COLO668 (cell line): ENCODE measurements at regions not wholly inside any gene's neighbourhood (a gene's known extent, or its start where the extent isn't known, plus 50 kb on each side); places are given as distances from the start of the nearest gene placed in this dataset.

ENCODE experiments used
- DNase-seq: peaks from one replicate; lab custom pipeline; 2025; ENCODE audit not compliant: unreplicated experiment; lab: John Stamatoyannopoulos, UW

DNA sequence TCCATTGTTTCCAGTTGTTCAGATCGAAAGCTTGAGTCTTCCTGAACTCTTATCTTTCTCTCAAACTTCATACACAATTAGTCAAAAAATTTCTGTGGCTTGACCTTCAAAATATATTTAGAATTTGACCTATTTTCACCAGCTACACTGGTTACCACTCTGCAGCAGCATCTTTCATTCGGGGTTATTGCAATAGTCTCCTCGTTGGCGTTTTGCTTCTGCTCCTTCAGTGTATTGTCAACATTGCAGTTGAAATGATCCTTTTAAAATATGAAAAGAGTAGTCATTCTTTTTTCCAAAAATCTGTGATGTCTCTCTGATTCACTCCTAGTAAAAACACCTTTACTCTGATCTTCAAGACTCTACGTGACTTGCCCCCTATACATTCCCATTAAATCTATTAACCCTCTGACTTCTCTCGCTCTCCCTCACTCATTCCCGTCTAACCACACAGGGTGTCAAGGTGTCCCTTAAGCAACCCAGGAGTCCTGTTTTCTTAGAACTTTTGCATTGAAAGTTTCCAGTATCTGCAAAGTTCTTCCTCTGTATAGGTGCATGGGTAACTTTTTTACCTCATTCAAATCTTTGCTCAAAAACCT, 480.2 kb upstream of the B3GALT2 start:
- DNase-seq = no peak

DNA sequence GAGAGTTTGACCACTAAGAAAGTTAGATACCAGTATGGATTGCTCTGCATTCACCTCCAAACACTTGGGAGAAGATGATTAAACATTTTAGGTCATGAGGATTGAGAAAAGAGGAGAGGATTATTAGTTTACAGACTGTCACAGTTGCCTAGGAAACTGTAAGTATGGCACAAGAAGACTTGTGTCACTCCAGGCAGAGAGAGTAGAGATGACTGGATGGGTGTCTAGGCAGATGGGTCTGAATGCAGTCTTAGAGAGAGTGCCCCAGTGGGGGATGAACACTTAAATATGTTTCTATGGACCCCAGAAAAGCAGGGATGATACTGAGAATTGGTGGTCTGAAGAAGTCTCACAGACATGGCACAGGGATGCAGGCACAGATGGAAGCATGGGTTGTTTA, 477.6 kb upstream of the B3GALT2 start:
- no peak for DNase-seq

DNA sequence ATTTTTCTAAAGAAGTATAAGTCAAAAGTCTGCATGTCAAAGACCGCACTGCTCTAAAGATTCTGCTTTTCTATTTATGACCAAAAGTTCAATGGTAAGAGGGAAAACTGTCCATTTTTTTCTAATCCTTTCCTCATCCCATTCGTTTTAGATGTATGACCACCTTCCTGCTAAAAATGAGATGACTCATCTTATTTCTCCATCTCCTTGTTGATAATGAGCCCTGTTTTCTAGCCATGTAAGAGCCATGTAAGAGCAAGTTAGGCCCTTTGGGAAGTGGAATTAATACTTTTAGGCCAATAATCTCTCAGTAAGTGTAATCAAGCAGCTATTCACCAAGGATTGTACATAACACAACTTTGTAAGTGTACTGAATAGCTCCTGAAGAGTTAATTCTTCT, 475.6 kb upstream of the B3GALT2 start:
- no peak for DNase-seq

DNA sequence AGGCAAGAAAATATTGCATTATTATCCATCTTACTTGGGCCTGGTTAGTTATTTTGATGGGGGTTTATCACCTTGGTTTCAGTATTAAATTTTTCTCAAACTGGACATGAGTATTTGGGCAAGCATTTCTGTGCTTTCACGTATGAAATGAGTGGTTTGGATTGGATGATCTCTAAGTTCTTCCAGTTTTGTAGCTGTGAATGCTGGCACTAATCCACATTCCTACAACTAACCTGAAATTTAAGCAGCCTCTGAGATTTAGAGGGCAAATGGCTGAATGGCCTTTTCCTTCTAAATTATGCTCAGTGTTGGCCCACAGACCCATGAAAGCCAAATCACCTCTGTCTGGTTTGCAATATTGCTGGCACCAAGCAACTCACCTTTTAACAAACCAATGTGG, 475.0 kb upstream of the B3GALT2 start:
- DNase-seq = no peak

DNA sequence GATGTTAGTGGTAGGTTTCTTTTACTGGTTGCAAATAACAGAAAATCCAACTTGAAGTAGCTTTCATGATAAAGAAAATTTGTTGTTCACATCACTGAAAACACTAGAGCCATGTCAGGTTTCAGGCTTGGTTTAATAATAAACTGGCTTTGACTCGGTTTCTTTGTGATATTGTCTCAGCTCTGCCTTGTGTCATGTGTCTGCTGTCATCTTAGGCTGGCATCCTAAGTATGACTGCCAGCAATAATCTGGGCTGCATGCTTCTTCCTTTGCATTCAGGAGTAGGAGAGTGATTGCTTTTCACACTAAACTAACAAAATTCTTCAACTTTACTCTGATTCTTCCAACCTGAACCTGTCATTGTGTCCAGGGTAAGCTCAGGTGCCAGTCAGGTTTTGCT, 474.0 kb upstream of the B3GALT2 start:
- no peak for DNase-seq

DNA sequence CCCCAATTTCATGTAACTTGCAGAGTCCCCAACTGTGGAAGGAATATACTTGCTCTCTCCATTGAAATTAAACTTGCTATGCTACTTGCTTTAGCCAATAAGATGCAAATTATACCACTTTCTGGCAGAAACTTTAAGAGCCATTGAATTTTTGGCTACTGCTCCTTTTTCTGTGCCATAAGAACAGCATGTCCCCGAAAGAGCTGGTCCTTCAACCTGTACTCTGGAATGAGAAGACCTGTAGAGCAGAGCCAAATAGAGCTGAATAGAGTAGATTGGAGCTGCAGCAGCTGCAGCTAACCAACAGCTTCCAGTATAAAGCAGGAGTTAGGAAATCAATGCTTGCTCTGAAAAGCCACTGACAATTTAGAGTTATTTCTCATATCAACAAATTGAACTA, 472.3 kb upstream of the B3GALT2 start:
- no peak for DNase-seq

DNA sequence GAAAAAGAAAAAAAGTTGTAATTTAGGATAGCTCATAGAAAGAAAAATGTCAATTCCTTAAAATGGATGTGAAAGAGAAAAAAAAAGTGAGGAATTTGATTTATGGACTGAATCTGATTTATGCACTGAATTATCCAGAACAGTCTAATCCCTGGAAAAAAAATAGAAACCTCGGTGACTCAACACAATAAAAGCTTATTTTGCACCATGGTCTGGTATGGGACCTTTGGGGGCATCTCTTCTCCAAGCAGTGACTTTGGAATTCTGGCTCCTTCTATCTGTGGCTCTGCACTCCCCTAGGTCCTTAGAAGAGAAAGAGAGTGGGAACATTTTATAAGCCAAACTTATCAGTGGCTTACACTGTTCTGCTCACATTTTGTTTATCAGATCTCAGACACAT, 471.7 kb upstream of the B3GALT2 start:
- no peak for DNase-seq

DNA sequence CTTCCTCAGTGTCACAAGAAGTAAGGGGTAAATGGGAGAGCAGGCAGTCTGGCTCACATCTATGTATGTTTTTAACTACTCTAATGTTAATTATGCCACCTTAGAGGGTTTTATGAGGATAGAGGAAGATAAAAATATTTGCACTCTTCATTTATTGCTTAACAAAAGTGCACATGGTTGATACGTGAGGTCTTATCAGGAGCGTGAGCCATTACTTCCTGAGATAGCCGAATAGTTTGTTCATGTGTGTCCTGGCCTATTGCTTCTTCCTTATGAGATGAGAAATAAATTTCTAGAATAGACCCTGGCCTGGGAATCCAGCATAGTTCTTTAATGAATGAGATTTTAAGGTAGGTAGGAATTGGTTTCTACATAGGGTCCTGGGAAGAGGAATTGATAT, 471.1 kb upstream of the B3GALT2 start:
- no peak for DNase-seq

DNA sequence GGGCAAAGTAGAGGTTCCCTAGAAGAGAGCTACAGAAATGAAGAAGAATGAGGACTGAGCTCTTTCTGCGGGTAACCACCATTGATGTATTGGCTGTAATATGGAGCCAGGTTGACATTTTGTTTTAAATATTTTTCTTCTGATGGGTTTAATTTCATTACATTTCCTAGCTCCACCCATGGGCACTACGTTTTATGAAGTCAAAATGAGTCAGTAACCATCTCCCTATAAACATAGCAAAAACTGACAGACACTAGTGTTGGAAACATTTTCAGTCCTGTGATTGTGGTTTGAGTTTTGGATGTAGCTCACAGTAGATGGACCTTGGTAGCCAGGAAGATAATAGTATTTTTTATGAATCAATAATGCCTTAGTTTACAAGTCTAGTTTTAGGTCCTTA, 470.4 kb upstream of the B3GALT2 start:
- no peak for DNase-seq

DNA sequence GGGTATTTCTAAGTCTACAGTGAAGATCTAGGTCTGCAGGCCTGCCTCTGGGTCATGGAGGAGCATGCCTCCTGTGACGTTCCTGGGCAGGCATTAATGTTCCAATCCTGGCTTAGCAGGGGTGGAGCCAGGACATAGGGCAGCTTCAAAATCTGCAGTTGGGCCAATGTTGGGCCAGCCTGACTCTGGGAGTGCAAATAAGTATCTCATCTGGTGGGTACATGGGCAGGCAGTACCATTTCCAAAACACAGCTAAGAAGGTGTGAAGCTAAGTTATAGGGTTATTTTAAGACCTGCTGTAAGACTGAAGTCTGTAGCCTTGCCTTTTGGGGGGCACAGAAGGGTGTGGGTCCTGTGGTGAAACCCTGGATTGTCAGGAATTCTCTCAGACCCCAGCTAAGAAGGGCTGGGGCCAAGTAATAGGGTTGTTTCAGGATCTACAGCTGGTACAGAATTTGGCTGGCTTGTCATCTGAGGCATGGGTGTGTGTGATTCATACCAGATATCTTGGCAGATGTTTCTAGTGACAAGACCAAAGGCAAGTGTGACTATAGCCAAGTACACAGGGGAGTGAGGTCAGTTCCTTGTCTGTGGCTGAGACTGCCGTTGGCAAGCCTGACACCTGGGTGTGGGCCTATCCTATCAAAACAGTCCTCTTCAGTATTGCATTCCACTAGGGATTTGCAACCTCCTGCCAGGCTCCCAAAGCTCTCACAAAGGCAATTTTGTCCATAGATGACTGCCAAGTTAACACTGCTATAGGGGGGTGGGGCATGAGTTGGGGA, 468.7 kb upstream of the B3GALT2 start:
- no peak for DNase-seq

DNA sequence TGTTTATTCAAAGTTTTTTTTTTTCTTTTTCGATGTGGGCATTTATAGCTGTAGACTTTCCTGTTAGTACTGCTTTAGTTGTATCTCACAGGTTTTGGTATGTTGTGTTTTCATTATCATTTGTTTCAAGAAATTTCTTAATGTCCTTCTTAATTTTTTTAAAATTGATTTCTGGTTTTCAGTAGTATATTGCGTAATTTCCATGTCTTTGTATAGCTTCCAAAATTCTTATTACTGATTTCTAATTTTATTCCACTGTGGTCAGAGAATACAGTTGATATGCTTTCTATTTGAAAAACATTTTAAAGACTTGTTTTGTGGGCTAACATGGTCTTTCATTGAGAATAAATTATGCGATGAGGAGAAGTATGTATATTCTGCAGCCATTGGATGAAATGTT, 463.2 kb upstream of the B3GALT2 start:
- DNase-seq = no peak

DNA sequence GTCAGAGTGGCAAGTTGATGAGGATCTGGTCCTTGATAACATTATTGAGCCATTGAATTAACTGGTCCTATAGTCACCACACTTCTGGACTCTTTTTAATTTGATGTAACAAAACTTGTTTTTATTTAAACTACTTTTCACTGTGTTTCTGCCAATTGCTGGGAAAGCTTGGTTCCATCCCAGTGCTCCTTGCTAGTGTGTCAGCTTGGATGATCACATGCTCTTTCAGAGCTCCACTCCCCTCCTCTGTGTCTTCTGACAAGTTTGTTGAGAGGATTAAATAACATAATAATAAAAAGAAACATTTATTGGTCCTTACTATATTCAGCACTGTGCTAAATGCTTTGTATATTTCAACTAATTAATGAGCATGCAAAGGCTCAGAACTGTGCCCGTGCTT, 448.5 kb upstream of the B3GALT2 start:
- no peak for DNase-seq

DNA sequence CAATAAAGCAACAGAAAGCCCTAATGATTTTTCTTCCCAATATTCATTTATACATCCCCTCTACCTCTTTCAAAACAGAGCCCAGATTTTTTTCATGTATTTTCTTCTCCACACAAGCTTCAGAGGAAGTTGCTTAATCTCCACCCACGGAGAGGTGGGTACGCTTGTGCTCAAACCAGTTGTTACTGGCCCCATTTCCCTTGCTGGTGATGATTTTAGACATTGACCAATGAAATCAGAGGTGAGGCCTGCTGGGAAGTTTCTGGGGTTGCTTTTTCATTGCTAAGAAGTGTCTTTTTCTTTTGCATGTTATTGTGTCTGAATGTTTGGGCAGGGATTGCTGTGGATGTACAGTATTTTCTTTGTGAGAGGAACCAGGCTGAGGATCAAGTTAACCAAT, 448.1 kb upstream of the B3GALT2 start:
- no peak for DNase-seq

DNA sequence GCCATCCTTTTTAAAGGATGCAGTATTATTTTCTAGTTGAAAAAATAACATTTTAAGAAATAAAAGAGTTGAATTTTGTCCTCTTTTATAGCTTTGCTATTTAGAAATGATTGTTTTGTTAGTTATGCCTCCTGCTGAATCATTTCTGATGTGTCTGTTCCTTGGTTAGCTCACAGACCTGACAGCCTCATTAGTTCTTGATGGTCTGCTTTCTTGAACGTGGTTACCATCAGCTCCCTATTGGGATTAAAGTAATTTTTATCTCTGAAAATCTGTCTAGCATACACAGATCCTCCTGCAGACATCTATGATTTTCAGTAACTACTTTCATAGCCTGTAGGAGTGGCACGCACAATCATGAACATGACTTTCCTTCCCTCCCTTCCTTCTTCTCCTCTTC, 447.6 kb upstream of the B3GALT2 start:
- no peak for DNase-seq

DNA sequence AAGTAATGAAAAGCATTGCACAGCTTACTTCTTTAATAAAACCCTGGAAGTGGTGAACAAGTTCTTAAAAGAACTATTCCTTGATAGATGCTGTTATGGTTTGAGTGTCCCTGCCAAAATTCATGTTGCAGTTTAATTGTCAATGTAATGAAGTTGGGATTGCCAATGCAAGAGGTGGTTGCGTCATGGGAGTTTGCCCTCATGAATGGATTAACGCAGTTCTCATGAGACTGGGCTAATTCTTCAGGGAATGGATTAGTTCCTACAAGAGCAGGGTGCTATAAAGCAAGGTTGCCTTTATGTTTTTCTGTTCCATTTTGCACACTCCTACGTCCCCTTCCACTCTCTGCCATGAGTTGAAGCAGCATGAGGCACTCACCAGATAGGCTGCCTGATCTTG, 446.7 kb upstream of the B3GALT2 start:
- no peak for DNase-seq

DNA sequence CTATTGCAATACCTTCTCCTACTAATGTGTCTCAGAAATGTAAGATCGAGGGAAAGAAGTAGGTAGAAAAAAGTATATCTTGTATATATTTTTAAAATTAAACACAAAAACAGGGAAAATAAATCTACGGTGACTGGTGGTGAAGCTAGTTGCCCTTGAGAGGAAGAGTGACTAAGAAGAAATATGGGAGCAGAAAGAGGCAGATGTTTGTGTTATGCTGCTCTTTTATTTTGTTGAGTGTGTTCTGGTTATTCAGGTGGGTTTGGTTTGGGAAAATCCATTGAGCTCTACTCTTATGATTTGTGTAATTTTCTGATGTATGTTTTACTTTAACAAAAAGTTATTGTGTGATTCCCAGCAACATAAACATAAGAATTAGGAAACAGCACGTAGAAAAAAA, 444.9 kb upstream of the B3GALT2 start:
- DNase-seq = no peak

DNA sequence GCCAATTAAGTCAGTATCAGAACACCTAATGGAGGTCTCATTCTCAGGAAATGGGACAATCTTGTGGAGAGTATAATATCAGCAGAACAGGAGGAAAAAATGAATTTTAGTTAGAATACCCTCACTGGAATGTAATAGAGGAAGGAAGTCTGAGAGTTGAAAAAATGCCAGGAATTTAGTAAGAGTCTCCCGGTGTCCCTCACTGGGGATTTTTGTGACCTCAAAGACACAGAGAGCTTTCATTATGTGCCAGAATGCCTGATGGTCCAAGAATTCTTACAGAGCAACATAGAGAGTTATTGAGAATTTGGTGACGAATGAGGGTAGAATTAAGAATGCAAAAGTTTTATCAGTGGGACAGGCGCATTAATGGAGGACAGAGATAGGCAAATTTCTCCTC, 443.5 kb upstream of the B3GALT2 start:
- no peak for DNase-seq

DNA sequence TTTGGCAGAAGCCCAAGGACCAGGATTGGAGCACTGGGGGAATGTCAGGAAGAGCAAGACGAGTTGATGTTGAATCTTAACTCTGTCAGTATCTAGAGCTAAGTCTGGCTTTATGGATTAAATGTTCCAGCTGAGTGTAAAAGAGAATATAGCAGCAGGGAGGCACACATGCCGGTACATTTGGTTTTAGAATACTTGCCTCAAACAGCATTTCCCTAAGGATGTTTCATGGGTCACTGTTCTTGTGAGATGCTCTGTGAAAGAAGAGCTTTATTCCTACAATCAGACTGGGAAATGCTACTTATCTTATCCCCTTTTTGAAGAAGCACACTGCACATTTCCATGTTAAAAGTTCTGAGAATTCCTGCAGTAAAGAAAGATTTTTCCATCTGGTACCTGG, 440.3 kb upstream of the B3GALT2 start:
- DNase-seq = no peak

DNA sequence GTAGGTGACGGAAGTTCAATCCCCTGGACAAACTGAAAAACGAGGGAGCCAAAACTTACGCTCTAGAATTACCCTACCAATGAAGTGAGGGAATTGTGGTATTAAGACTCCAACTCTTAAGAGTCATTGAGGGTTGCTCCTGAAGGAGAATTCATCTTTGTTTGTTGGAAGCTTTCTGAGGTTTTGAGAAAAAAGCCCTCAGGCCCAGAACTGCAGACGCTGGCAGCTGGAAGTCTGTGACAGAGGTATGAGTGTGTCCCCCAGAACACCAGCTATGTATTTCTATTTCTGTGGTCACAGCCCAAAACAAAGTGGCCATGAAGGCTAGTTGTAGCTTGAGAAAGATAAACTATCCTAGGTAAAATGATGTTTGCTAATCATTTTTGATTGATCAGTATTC, 438.8 kb upstream of the B3GALT2 start:
- DNase-seq = no peak

DNA sequence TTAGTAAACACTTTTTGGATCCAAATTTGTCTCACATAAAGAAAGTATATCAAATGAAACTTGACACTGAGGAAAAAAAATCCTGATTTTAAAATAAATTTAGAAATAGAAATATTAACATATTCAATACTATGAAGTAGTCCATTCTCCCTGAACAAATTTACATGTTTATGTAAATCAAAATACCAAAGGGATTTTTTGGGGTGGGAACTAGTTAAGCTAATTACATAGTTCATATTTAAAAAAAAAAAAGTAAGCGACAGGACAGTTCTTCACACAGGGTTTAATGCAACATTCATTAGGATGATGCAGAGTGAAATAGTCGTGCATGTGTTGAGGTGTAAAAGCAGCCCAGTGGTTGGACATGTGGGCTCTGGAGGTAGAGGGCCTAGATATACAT, 433.5 kb upstream of the B3GALT2 start:
- DNase-seq = no peak

DNA sequence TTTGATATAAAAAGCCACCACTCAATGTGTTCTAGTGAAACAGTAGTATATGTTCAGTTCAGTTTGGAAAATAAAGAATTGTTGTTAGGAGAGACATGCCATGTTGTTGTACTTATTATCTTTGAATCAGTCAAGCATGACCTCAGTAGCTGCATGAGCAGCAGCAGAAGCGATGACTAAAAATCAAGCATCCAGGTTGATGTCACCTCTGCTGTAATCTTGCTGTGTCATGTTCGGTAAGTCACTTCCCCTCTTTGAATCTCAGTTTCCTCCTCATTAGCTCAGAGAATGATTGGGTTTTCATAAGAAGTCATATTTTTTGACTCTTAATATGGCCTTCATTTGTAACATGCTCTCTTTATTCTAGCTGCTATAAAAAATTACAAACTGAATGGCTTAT, 428.4 kb upstream of the B3GALT2 start:
- no peak for DNase-seq

DNA sequence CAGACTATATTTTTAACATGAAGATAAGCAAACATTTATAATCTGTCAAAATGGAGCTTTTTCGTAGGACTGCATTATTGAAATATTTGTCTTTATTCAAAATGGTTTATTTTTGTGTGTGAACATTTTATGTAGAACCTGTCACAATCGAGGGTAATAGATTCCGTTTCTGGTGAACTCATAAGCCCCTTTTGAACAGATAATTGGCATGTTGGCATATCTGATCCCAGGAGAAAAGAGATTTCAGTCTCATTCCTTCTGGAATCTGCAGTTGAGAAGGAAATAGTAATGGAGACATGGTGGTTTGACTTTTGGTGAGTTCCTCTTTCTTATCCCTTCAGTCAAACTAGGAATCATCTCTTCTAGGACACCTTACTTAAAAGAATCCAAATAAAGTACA, 427.9 kb upstream of the B3GALT2 start:
- DNase-seq = no peak

DNA sequence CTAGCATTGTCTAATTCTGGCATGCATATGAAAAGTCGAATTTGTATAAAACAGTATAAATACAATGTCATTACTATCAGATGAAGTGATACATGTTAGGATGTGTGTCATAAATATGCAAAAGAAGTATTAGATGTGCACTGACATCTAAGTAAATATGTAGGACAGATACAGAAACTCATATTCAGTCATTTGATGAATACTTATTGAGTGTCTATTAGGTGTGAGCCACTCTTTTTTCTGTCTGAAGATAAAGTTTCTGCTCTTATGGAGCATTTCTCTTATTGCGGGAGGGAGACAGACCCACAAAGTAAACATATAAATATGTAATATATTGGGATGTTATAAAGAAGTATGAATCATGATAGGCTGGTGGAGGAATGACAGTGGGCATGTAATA, 426.6 kb upstream of the B3GALT2 start:
- DNase-seq = no peak
